K562 (cell line): ENCODE measurements at regions not wholly inside any gene's neighbourhood (a gene's known extent, or its start where the extent isn't known, plus 50 kb on each side); places are given as distances from the start of the nearest gene placed in this dataset.

Source experiments
- ATAC-seq: fragments of 200-7000 bp; cut with Tn5 transposase; 3 replicates; pipeline ENCODE4 v1.9.1; 2020; ENCODE audit warnings: moderate library complexity
- BruUV-seq: library from RNA; stranded (reverse); fragments of 400-500 nt; replicated peaks from 2 replicates; lab custom pipeline; 2021; lab: Mats Ljungman, UMichigan
- CTCF ChIA-PET: fragments of 300-600 bp; formaldehyde crosslinking; extraction: SDS; loops from one replicate; lab custom pipeline; 2021; ENCODE audit warnings: low intra/inter-chr PET ratio; lab: Yijun Ruan, JAX
- POLR2A ChIA-PET: fragments of 300-600, 350-650 bp; sonication (Branson Sonifier 250); formaldehyde crosslinking; extraction: SDS; loops from one replicate; lab custom pipeline; 2021; ENCODE audit warnings: antibody characterized with exemption, inconsistent platforms; lab: Yijun Ruan, JAX
- DNase-seq, 4 experiments: peaks; one replicate each; pipeline versions ENCODE4 v3.0.0 to v3.0.0-alpha.2; 2011 to 2018; ENCODE audit warnings: low spot score in 3 of 4, mixed read lengths in 3 of 4; ENCODE audit errors: extremely low read depth in 1 of 4
- FAIRE-seq: peaks from 2 replicates; lab custom pipeline; 2011; peaks lifted over from hg19 to GRCh38; lab: Jason Lieb, UNC
- H2AFZ ChIP-seq: 2 replicates; pipeline ENCODE4 v1.6.0; 2011; ENCODE audit warnings: low read depth, low read length, control low read depth, inconsistent platforms
- H3K27ac ChIP-seq: fragments of 200-600 bp; 3 replicates; pipeline ENCODE4 v1.8.0; 2011; ENCODE audit warnings: low read depth, mild to moderate bottlenecking, control low read depth, inconsistent platforms, low read length, moderate library complexity, mixed read lengths; ENCODE audit errors: extremely low read depth
- H3K27me3 ChIP-seq, 2 experiments: fragments of 300-600 bp in 1 of 2; 2 replicates in 1 of 2; 3 replicates in 1 of 2; pipeline versions ENCODE4 v1.6.0 to v1.8.0; 2011; ENCODE audit warnings: inconsistent platforms in 2 of 2, low read length in 2 of 2, mild to moderate bottlenecking in 1 of 2, mixed read lengths in 1 of 2, moderate library complexity in 1 of 2; ENCODE audit not compliant: control insufficient read depth in 2 of 2, insufficient read depth in 2 of 2
- H3K36me3 ChIP-seq: fragments of 300-600 bp; 3 replicates; pipeline ENCODE4 v1.8.0; 2011; ENCODE audit warnings: mild to moderate bottlenecking, low read length, inconsistent platforms; ENCODE audit not compliant: control insufficient read depth, insufficient read depth
- H3K4me1 ChIP-seq, 2 experiments: fragments of 200-600 bp in 1 of 2; replicated peaks in 1 of 2; 2 replicates in 1 of 2; 3 replicates in 1 of 2; pipeline versions ENCODE4 v1.5.1 to v1.8.0; 2011; ENCODE audit warnings: inconsistent platforms in 2 of 2, low read length in 2 of 2, mild to moderate bottlenecking in 1 of 2, mixed read lengths in 1 of 2, moderate library complexity in 1 of 2; ENCODE audit not compliant: control insufficient read depth in 2 of 2, insufficient read depth in 2 of 2
- H3K4me2 ChIP-seq: 2 replicates; pipeline ENCODE4 v1.6.1; 2011; ENCODE audit warnings: low read length, control low read depth, inconsistent platforms, mixed read lengths; ENCODE audit not compliant: insufficient read depth
- H3K4me3 ChIP-seq: fragments of 200-600 bp; sonication (generic), shearing (Covaris generic); 2 replicates; pipeline ENCODE4 v1.5.1; 2016; ENCODE audit warnings: control low read depth, inconsistent platforms
- H3K79me2 ChIP-seq: fragments of 200-600 bp; 3 replicates; pipeline ENCODE4 v1.8.0; 2011; ENCODE audit warnings: low read length, inconsistent platforms; ENCODE audit not compliant: control insufficient read depth, insufficient read depth
- H3K9ac ChIP-seq, 2 experiments: 2 replicates each; pipeline versions ENCODE4 v1.6.0 to v1.6.1; 2011; ENCODE audit warnings: low read depth in 2 of 2, low read length in 2 of 2, control low read depth in 1 of 2, inconsistent platforms in 1 of 2, mild to moderate bottlenecking in 1 of 2, mixed read lengths in 1 of 2; ENCODE audit not compliant: insufficient read depth in 1 of 2
- H3K9me1 ChIP-seq: one replicate; pipeline ENCODE4 v1.6.0; 2011; ENCODE audit warnings: inconsistent platforms, mild to moderate bottlenecking, low read length, moderate library complexity; ENCODE audit not compliant: control insufficient read depth, insufficient read depth
- H3K9me3 ChIP-seq: replicated peaks from 2 replicates; pipeline ENCODE4 v1.5.1; 2011; ENCODE audit warnings: low read depth, low read length, inconsistent platforms; ENCODE audit not compliant: control insufficient read depth, insufficient read depth
- H4K20me1 ChIP-seq: replicated peaks from 2 replicates; pipeline ENCODE4 v1.6.1; 2011; ENCODE audit warnings: low read length, inconsistent platforms, mixed read lengths; ENCODE audit not compliant: control insufficient read depth, insufficient read depth
- BMI1 ChIP-seq: fragments of 150-350 bp; IDR thresholded peaks from 2 replicates; pipeline ENCODE4 v1.6.1; 2014; ENCODE audit warnings: low read length
- BRD9 ChIP-seq: fragments of 450-650 bp; IDR thresholded peaks from 2 replicates; pipeline ENCODE4 v1.6.1; 2018; ENCODE audit warnings: low read depth; ENCODE audit not compliant: partially characterized antibody
- CHD1 ChIP-seq: fragments of 200-600 bp; sonication (generic); IDR thresholded peaks from one replicate; pipeline ENCODE4 v1.6.1; 2012; ENCODE audit warnings: mild to moderate bottlenecking, moderate library complexity, low read length, inconsistent platforms
- DNMT1 ChIP-seq: fragments of 450-650 bp; IDR thresholded peaks from 2 replicates; pipeline ENCODE4 v1.6.1; 2016; ENCODE audit warnings: antibody characterized with exemption, mild to moderate bottlenecking
- HNRNPUL1 ChIP-seq: fragments of 200-400 bp; formaldehyde crosslinking; IDR thresholded peaks from 2 replicates; pipeline ENCODE4 v1.6.1; 2017; ENCODE audit warnings: low read length
- L3MBTL2 ChIP-seq: fragments of 450-650 bp; IDR thresholded peaks from 2 replicates; pipeline ENCODE4 v1.6.1; 2016; ENCODE audit warnings: mild to moderate bottlenecking, moderate library complexity
- MYNN ChIP-seq, 2 experiments: sonication (generic); formaldehyde crosslinking in 1 of 2; IDR thresholded peaks; 2 replicates each; pipeline versions ENCODE4 v1.5.0 to v1.6.1; 2016 to 2020; ENCODE audit warnings: antibody characterized with exemption in 1 of 2, missing genetic modification reagents in 1 of 2
- ZBTB26 ChIP-seq: fragments of 450-650 bp; formaldehyde crosslinking; IDR thresholded peaks from 2 replicates; pipeline ENCODE4 v1.4.0; 2022; ENCODE audit warnings: missing genetic modification characterization
- ZNF695 ChIP-seq: fragments of 450-650 bp; formaldehyde crosslinking; IDR thresholded peaks from 2 replicates; pipeline ENCODE4 v1.4.0; 2020; ENCODE audit warnings: mild to moderate bottlenecking, moderate library complexity
- WGBS: fragments of 100-300 bp; shearing (Covaris generic); methylation state at CpG from one replicate; pipeline ENCODE4 v1.1.6; 2016; ENCODE audit warnings: low coverage, mixed read lengths; ENCODE audit not compliant: insufficient coverage; ENCODE audit errors: missing lambda C conversion rate; 5-methylcytosine and 5-hydroxymethylcytosine counted together
- in situ Hi-C: fragments of 300-500 bp; cut with MboI; formaldehyde crosslinking; loops from 4 replicates; pipeline ENCODE4 v1.15.0; 2018; ENCODE audit warnings: inconsistent platforms, mixed read lengths
- intact Hi-C: fragments of 100-400 bp; cut with micrococcal nuclease; formaldehyde crosslinking; loops from 2 replicates; pipeline ENCODE4 v1.14.2; 2022
- TF ChIP-seq, protein P1 (sequence below), 2 experiments: IDR thresholded peaks; 2 replicates each; pipeline ENCODE4 v1.6.1; 2011; ENCODE audit warnings: borderline replicate concordance in 1 of 2, control low read depth in 1 of 2, low read depth in 1 of 2, low read length in 1 of 2, mild to moderate bottlenecking in 1 of 2, mixed read lengths in 1 of 2, moderate library complexity in 1 of 2; ENCODE audit not compliant: insufficient read depth in 1 of 2, insufficient read length in 1 of 2, poor library complexity in 1 of 2, severe bottlenecking in 1 of 2; ENCODE audit errors: extremely low read depth in 1 of 2

GRCh38 chr17:71699907-71700306, 420.9 kb upstream of the SOX9 start:
- Histone ChIP-seq H3K4me3 (no peak overlapping the region), H4K20me1 (no peaks in the 10 kb centered on the region), H3K4me1 (no peaks in the 10 kb centered on the region), H3K36me3 (no peaks in the 10 kb centered on the region), H3K27me3 (no peaks in the 10 kb centered on the region)
- CTCF ChIA-PET = no interaction called here
- intact Hi-C loops = no loop called here
- no TSS peak for BruUV-seq
- in situ Hi-C loops = no loop called here
- no peak for TF ChIP-seq BRD9
- TF ChIP-seq, all 486 proteins: peak for 0
- Histone ChIP-seq H3K9me1 (no peaks in the 10 kb centered on the region), H3K9me3 (no peaks in the 10 kb centered on the region), H3K9ac (no peak overlapping the region), H3K4me2 (no peak overlapping the region), H3K79me2 (no peaks in the 10 kb centered on the region), H3K27ac (no peak overlapping the region), H2AFZ (no peak overlapping the region)
- FAIRE-seq (no peak), ATAC-seq (no peak), DNase-seq (no peak)
- POLR2A ChIA-PET = no interaction called here

DNA sequence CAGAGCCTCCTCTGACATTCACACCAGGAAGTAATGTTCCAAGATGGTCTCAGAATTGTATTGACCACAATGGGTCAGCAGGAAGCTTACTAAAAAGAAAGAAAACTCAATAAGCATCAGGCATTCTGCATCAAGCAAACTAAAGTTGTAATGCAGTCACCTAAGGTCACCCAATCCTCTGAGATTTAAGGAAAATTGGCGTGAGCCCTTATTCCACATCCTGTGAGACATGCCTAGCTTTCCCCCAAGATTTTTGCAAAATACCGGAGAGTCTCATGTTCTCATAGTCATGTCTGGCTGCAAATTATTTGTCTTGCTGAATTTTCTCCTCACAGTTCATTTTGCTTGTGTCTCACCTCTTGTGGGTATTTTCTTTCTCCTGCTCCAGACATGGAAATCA, 417.1 kb upstream of the SOX9 start:
- H4K20me1 ChIP-seq = no peaks in the 10 kb centered on the region
- no peak overlapping the region for H3K27ac ChIP-seq
- H3K4me1 ChIP-seq = no peaks in the 10 kb centered on the region
- ChIA-PET CTCF (no interaction called here), POLR2A (no interaction called here)
- TF ChIP-seq L3MBTL2 (no peak), MYNN (IDR thresholded peaks at IDR 0.05) (no peak), MYNN (CRISPR knock-in tag; IDR thresholded peaks at IDR 0.05) (no peak), HNRNPUL1 (no peak), ZBTB26 (CRISPR knock-in tag) (no peak), BMI1 (no peak), CHD1 (no peak), DNMT1 (no peak), ZNF695 (CRISPR knock-in tag) (no peak)
- TF ChIP-seq, protein P1, sequence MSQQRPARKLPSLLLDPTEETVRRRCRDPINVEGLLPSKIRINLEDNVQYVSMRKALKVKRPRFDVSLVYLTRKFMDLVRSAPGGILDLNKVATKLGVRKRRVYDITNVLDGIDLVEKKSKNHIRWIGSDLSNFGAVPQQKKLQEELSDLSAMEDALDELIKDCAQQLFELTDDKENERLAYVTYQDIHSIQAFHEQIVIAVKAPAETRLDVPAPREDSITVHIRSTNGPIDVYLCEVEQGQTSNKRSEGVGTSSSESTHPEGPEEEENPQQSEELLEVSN (IDR thresholded peaks at IDR 0.05; ENCODE audit: borderline replicate concordance in 1 of 2, extremely low read depth in 1 of 2, insufficient read depth in 1 of 2, insufficient read length in 1 of 2, low read depth in 1 of 2, low read length in 1 of 2, poor library complexity in 1 of 2, severe bottlenecking in 1 of 2) = no peak
- no peak overlapping the region for H2AFZ ChIP-seq
- in situ Hi-C loops = no loop called here
- H3K4me2 ChIP-seq = no peak overlapping the region
- no peak for FAIRE-seq
- no peak for ATAC-seq
- no peaks in the 10 kb centered on the region for H3K79me2 ChIP-seq
- no TSS peak for BruUV-seq
- no peaks in the 10 kb centered on the region for H3K27me3 ChIP-seq
- H3K4me3 ChIP-seq = no peak overlapping the region
- intact Hi-C loops = no loop called here
- H3K9me3 ChIP-seq = no peaks in the 10 kb centered on the region
- no peaks in the 10 kb centered on the region for H3K36me3 ChIP-seq
- no peak for DNase-seq
- no peak overlapping the region for H3K9ac ChIP-seq
- H3K9me1 ChIP-seq = no peaks in the 10 kb centered on the region
- 0% methylated on average over 2 of the region's 2 CpGs for WGBS
